Bronchial epithelial cell (primary cell): ENCODE measurements at regions not wholly inside any gene's neighbourhood (a gene's known extent, or its start where the extent isn't known, plus 50 kb on each side); places are given as distances from the start of the nearest gene placed in this dataset.

ENCODE experiments used
- DNase-seq: peaks from one replicate; pipeline ENCODE4 v3.0.0-alpha.2; 2010; ENCODE audit warnings: low read depth
- FAIRE-seq: peaks from 2 replicates; lab custom pipeline; 2011; peaks lifted over from hg19 to GRCh38; lab: Jason Lieb, UNC
- H3K27me3 ChIP-seq: 2 replicates; pipeline ENCODE4 v1.5.1; 2011; ENCODE audit warnings: low read length; ENCODE audit not compliant: control insufficient read depth, insufficient read depth
- H3K36me3 ChIP-seq: 2 replicates; pipeline ENCODE4 v1.5.1; 2011; ENCODE audit warnings: low read length; ENCODE audit not compliant: control insufficient read depth, insufficient read depth
- H3K4me3 ChIP-seq: 2 replicates; pipeline ENCODE4 v1.5.1; 2011; ENCODE audit warnings: mild to moderate bottlenecking, low read depth, low read length, control low read depth
- CTCF ChIP-seq: IDR thresholded peaks from 2 replicates; pipeline ENCODE4 v1.5.1; 2011; ENCODE audit warnings: mild to moderate bottlenecking, moderate library complexity, low read length, control low read depth, inconsistent platforms; ENCODE audit not compliant: insufficient read depth, severe bottlenecking

- no peak for DNase-seq
- Histone ChIP-seq H3K4me3 (no peak overlapping the region), H3K27me3 (no peaks in the 10 kb centered on the region), H3K36me3 (no peaks in the 10 kb centered on the region)
- peak; percentile 99 for FAIRE-seq
- TF ChIP-seq CTCF: no peak
Measured at GRCh38 chr13:109654341-109655205, 131.8 kb downstream of the IRS2 start.

- Histone ChIP-seq H3K4me3 (no peak overlapping the region), H3K36me3 (no peaks in the 10 kb centered on the region), H3K27me3 (no peaks in the 10 kb centered on the region)
- peak; percentile 85 for DNase-seq
- no peak for FAIRE-seq
- no peak for TF ChIP-seq CTCF
Measured at GRCh38 chr13:109652531-109652930, 133.9 kb downstream of the IRS2 start.

DNA sequence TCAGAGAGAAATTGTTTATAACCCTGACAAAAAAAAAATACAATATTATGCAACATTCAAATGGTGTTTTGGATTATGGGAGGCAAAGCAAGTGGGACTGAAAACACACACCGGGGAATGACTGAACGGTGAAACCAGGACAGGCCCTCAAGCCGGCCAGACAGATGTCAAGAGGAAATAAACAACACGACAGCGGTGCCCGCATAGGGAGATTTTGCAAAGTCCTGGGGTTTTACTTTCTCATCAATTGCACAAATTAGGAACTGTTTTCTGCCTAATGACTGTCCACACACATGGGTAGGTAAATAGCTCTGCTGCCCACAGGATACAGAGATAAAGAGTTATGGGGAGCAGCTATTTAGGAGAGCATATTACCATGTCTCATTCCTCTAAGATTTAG, 134.5 kb downstream of the IRS2 start:
- no peaks in the 10 kb centered on the region for H3K36me3 ChIP-seq
- no peak overlapping the region for H3K4me3 ChIP-seq
- DNase-seq (no peak), FAIRE-seq (no peak)
- no peaks in the 10 kb centered on the region for H3K27me3 ChIP-seq
- no peak for TF ChIP-seq CTCF

DNA sequence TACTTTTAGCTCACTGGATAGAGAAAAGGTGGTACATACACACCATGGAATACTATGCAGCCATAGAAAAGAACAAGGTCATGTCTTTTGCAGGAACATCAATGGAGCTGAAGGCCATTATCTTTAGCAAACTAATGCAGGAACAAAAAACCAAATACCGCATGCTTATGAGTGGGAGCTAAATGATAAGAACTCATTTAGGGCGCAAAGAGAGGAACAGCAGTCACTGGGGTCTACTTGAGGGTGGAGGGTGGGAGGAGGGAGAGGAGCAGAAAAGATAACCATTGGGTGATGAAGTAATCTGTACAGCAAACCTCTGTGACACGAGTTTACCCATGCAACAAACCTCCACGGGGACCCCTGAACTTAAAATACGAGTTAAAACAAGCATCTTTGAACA, 135.1 kb downstream of the IRS2 start:
- Histone ChIP-seq H3K27me3 (no peaks in the 10 kb centered on the region), H3K36me3 (no peaks in the 10 kb centered on the region), H3K4me3 (no peak overlapping the region)
- FAIRE-seq (no peak), DNase-seq (no peak)
- TF ChIP-seq CTCF: no peak

DNA sequence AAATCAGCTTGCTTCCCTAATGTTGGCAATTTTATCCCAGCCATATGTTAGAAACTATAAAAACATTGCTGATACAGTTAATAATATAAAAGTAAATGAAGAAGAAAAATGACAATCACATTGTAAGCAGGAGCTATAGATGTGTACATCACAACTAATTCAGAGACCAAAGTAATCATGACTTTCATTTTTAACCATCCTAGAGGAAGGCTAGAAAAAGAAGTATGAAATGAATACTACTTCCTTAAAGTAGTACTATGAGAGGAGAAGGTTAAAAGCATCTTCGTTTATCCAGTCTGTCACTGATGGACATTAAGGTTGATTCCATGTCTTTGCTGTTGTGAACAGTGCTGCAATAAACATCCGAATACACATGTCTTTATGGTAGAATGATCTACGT, 135.5 kb downstream of the IRS2 start:
- TF ChIP-seq CTCF: no peak
- Histone ChIP-seq H3K4me3 (no peak overlapping the region), H3K36me3 (no peaks in the 10 kb centered on the region), H3K27me3 (no peaks in the 10 kb centered on the region)
- FAIRE-seq (no peak), DNase-seq (no peak)
